ENCODE measurements at regions not wholly inside any gene's neighbourhood (a gene's known extent, or its start where the extent isn't known, plus 50 kb on each side); places are given as distances from the start of the nearest gene placed in this dataset.
"Not testable (repeated sequence)": the region's sequence is repeated elsewhere in the genome, so short reads cannot be mapped to it uniquely, and the experiment has no call there.

DNA sequence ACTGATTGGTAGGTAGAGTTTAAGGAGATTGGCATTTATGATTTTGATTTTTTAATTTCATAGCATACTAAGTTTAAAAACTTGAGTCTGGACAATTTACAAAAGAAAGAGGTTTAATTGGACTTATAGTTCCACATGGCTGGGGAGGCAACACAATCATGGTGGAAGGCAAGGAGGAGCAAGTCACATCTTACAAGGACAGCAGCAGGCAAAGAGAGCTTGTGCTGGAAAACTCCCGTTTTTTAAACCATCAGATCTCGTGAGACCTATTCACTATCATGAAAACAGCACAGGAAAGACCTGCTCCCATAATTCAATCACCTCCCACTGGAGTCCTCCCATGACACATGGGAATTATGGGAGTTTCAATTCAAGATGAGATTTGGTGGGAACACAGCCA is 630.9 kb upstream of the NR2F2 start:
- Mint-ChIP-seq H3K9me3 (peaks cover 75% of the 10 kb centered on the region), H3K27ac (no peak overlapping the region), H3K27me3 (ENCODE audit: low read depth) (peaks cover under 1% of the 10 kb centered on the region; the same call in 1 of the 2 replicates), H3K4me1 (no peaks in the 10 kb centered on the region), H3K36me3 (peaks cover 52% of the 10 kb centered on the region), H3K4me3 (no peak overlapping the region)
- TF ChIP-seq RORB (CRISPR knock-in tag; IDR thresholded peaks at IDR 0.05), result no peak
- no peak for TF ChIP-seq ELF4 (CRISPR knock-in tag; IDR thresholded peaks at IDR 0.05; ENCODE audit: low read depth)
- TF ChIP-seq ZNF671 (CRISPR knock-in tag; IDR thresholded peaks at IDR 0.05), result no peak
- TF ChIP-seq, protein P1, sequence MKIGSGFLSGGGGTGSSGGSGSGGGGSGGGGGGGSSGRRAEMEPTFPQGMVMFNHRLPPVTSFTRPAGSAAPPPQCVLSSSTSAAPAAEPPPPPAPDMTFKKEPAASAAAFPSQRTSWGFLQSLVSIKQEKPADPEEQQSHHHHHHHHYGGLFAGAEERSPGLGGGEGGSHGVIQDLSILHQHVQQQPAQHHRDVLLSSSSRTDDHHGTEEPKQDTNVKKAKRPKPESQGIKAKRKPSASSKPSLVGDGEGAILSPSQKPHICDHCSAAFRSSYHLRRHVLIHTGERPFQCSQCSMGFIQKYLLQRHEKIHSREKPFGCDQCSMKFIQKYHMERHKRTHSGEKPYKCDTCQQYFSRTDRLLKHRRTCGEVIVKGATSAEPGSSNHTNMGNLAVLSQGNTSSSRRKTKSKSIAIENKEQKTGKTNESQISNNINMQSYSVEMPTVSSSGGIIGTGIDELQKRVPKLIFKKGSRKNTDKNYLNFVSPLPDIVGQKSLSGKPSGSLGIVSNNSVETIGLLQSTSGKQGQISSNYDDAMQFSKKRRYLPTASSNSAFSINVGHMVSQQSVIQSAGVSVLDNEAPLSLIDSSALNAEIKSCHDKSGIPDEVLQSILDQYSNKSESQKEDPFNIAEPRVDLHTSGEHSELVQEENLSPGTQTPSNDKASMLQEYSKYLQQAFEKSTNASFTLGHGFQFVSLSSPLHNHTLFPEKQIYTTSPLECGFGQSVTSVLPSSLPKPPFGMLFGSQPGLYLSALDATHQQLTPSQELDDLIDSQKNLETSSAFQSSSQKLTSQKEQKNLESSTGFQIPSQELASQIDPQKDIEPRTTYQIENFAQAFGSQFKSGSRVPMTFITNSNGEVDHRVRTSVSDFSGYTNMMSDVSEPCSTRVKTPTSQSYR (CRISPR knock-in tag; IDR thresholded peaks at IDR 0.05), result no peak
- no peak for TF ChIP-seq OVOL2 (CRISPR knock-in tag; IDR thresholded peaks at IDR 0.05; ENCODE audit: borderline replicate concordance)
- TF ChIP-seq, protein P2, sequence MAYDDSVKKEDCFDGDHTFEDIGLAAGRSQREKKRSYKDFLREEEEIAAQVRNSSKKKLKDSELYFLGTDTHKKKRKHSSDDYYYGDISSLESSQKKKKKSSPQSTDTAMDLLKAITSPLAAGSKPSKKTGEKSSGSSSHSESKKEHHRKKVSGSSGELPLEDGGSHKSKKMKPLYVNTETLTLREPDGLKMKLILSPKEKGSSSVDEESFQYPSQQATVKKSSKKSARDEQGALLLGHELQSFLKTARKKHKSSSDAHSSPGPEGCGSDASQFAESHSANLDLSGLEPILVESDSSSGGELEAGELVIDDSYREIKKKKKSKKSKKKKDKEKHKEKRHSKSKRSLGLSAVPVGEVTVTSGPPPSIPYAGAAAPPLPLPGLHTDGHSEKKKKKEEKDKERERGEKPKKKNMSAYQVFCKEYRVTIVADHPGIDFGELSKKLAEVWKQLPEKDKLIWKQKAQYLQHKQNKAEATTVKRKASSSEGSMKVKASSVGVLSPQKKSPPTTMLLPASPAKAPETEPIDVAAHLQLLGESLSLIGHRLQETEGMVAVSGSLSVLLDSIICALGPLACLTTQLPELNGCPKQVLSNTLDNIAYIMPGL (CRISPR knock-in tag; IDR thresholded peaks at IDR 0.05), result no peak
- TF ChIP-seq NR3C1 (CRISPR knock-in tag; conservative IDR thresholded peaks at IDR 0.05; ENCODE audit: low read depth), result no peak
- no peak for TF ChIP-seq HMGA2 (CRISPR knock-in tag; IDR thresholded peaks at IDR 0.05)
- no peak for TF ChIP-seq RELA (CRISPR knock-in tag; IDR thresholded peaks at IDR 0.05; ENCODE audit: borderline replicate concordance)
- TF ChIP-seq ATF6 (CRISPR knock-in tag; IDR thresholded peaks at IDR 0.05), result no peak
- TF ChIP-seq PREB (CRISPR knock-in tag; IDR thresholded peaks at IDR 0.05; ENCODE audit: borderline replicate concordance), result no peak
- TF ChIP-seq, protein P3, sequence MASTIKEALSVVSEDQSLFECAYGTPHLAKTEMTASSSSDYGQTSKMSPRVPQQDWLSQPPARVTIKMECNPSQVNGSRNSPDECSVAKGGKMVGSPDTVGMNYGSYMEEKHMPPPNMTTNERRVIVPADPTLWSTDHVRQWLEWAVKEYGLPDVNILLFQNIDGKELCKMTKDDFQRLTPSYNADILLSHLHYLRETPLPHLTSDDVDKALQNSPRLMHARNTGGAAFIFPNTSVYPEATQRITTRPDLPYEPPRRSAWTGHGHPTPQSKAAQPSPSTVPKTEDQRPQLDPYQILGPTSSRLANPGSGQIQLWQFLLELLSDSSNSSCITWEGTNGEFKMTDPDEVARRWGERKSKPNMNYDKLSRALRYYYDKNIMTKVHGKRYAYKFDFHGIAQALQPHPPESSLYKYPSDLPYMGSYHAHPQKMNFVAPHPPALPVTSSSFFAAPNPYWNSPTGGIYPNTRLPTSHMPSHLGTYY (CRISPR knock-in tag; IDR thresholded peaks at IDR 0.05), result no peak
- no peak for TF ChIP-seq NFATC4 (CRISPR knock-in tag; IDR thresholded peaks at IDR 0.05)
- TF ChIP-seq SP1 (CRISPR knock-in tag; conservative IDR thresholded peaks at IDR 0.05), result no peak
- TF ChIP-seq ESRRA (CRISPR knock-in tag; IDR thresholded peaks at IDR 0.05; ENCODE audit: borderline replicate concordance), result no peak
- no peak for TF ChIP-seq ZNF263 (CRISPR knock-in tag; IDR thresholded peaks at IDR 0.05; ENCODE audit: low read depth)
- no peak for TF ChIP-seq ATF1 (CRISPR knock-in tag; IDR thresholded peaks at IDR 0.05)
- no peak for TF ChIP-seq ZNF232 (CRISPR knock-in tag; IDR thresholded peaks at IDR 0.05)
- no peak for TF ChIP-seq FOXJ3 (CRISPR knock-in tag; IDR thresholded peaks at IDR 0.05; ENCODE audit: borderline replicate concordance)
- POLR2A ChIA-PET, result no interaction called here
- CTCF ChIA-PET, result no interaction called here
- ATAC-seq, result no peak
- no peak for DNase-seq (ENCODE audit: low spot score)

DNA sequence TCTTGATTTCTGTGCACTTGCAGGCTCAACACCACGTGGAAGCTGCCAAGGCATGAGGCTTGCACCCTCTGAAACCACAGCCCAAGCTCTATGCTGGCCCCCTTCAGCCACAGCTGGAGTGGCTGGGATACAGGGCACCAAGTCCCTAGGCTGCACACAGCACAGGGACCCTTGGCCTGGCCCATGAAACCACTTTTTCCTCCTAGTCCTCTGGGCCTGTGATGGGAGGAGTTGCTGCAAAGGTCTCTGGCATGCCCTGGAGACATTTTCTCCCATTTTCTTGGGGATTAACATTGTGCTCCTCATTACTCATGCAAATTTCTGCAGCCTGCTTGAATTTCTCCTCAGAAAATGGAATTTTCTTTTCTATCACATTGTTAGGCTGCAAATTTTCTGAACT is 629.8 kb upstream of the NR2F2 start:
- H3K4me1 Mint-ChIP-seq; H3K4me3 Mint-ChIP-seq; DNase-seq (ENCODE audit: low spot score); CTCF ChIA-PET; POLR2A ChIA-PET; ATAC-seq; H3K27ac Mint-ChIP-seq; H3K27me3 Mint-ChIP-seq (ENCODE audit: low read depth): not testable (repeated sequence)
- H3K36me3 Mint-ChIP-seq, result peaks cover 44% of the 10 kb centered on the region
- peaks cover 73% of the 10 kb centered on the region for H3K9me3 Mint-ChIP-seq
